Mucosa of descending colon (tissue), 3 donors: ENCODE measurements at regions not wholly inside any gene's neighbourhood (a gene's known extent, or its start where the extent isn't known, plus 50 kb on each side); places are given as distances from the start of the nearest gene placed in this dataset.
A peak's percentile ranks its signal among the peaks of the same experiment; 100 is the strongest.
"Not testable (repeated sequence)": the region's sequence is repeated elsewhere in the genome, so short reads cannot be mapped to it uniquely, and the experiment has no call there.

ENCODE experiments used
- ATAC-seq: fragments of 200-7000 bp; cut with Tn5 transposase; one replicate; pipeline ENCODE4 v1.9.1; 2020; ENCODE audit warnings: mild to moderate bottlenecking, moderate library complexity
- DNase-seq, 3 donors: peaks; one replicate each; pipeline ENCODE4 v3.0.0-alpha.2; 2020
- H3K36me3 ChIP-seq: fragments of 200-600 bp; one replicate; pipeline ENCODE4 v1.8.0; 2021; ENCODE audit warnings: low read depth, mild to moderate bottlenecking
- H3K4me1 ChIP-seq: fragments of 200-600 bp; one replicate; pipeline ENCODE4 v1.8.0; 2021; ENCODE audit warnings: low read depth, mild to moderate bottlenecking
- H3K4me3 ChIP-seq: fragments of 200-600 bp; one replicate; pipeline ENCODE4 v1.8.0; 2021; ENCODE audit warnings: mild to moderate bottlenecking
- H3K9me3 ChIP-seq: fragments of 200-600 bp; one replicate; pipeline ENCODE4 v1.8.0; 2021; ENCODE audit warnings: mild to moderate bottlenecking
- CTCF ChIP-seq: fragments of 200-600 bp; IDR thresholded peaks from one replicate; pipeline ENCODE4 v1.8.0; 2022; ENCODE audit warnings: antibody characterized with exemption, mild to moderate bottlenecking
- intact Hi-C, 2 donors: fragments of 100-400 bp; cut with DNase I in 1 of 2; cut with micrococcal nuclease in 1 of 2; formaldehyde crosslinking; loops; one replicate each; pipeline versions ENCODE4 v1.11.0 to v1.11.1; 2022; cut with DNase I, micrococcal nuclease
- donor health status: DM: no; HTN: no; CAD: no; lungs with moderate emphysema.
- donor health status: DM: no; HTN: no; CAD: no.
- donor health status: DM: no; HTN: yes; CAD: no.

- DNase-seq = no peak
These were observed 75.9 kb upstream of the CADPS start for GRCh38 chr3:62951037-62951613.

GRCh38 chr3:62951880-62952279, 76.7 kb upstream of the CADPS start:
- H3K4me3 ChIP-seq, intact Hi-C loops, H3K36me3 ChIP-seq, ATAC-seq, DNase-seq, H3K4me1 ChIP-seq, H3K9me3 ChIP-seq: not testable (repeated sequence)

More at GRCh38 chr3:62951037-62951613, 75.9 kb upstream of the CADPS start:
- Histone ChIP-seq H3K4me1 (no peaks in the 10 kb centered on the region), H3K4me3 (no peak overlapping the region), H3K36me3 (no peaks in the 10 kb centered on the region), H3K9me3 (no peaks in the 10 kb centered on the region)
- intact Hi-C loops = no loop called here
- no peak for TF ChIP-seq CTCF
- no peak for ATAC-seq

- Histone ChIP-seq H3K4me3 (no peak overlapping the region), H3K4me1 (no peaks in the 10 kb centered on the region), H3K36me3 (no peaks in the 10 kb centered on the region), H3K9me3 (no peaks in the 10 kb centered on the region)
- peak; percentile 35 for ATAC-seq
- no peak for DNase-seq
- intact Hi-C loops = no loop called here
- no peak for TF ChIP-seq CTCF
These were observed 79.4 kb upstream of the CADPS start for GRCh38 chr3:62954580-62954979.

- no peak for DNase-seq
- intact Hi-C loops = no loop called here
- ATAC-seq = no peak
These were observed 79.9 kb upstream of the CADPS start for GRCh38 chr3:62955126-62955525.

GRCh38 chr3:62956411-62956810, 81.2 kb upstream of the CADPS start:
- intact Hi-C loops = no loop called here
- H3K4me3 ChIP-seq = no peak overlapping the region
- no peak for TF ChIP-seq CTCF
- DNase-seq = no peak
- no peaks in the 10 kb centered on the region for H3K4me1 ChIP-seq
- ATAC-seq = no peak
- H3K36me3 ChIP-seq = no peaks in the 10 kb centered on the region
- no peaks in the 10 kb centered on the region for H3K9me3 ChIP-seq

More at GRCh38 chr3:62955126-62955525, 79.9 kb upstream of the CADPS start:
- H3K9me3 ChIP-seq = no peaks in the 10 kb centered on the region
- no peak for TF ChIP-seq CTCF
- H3K4me3 ChIP-seq = no peak overlapping the region
- H3K36me3 ChIP-seq = no peaks in the 10 kb centered on the region
- H3K4me1 ChIP-seq = no peaks in the 10 kb centered on the region

GRCh38 chr3:62961874-62962556, 86.8 kb upstream of the CADPS start:
- Histone ChIP-seq H3K4me1 (no peaks in the 10 kb centered on the region), H3K4me3 (no peak overlapping the region), H3K36me3 (no peaks in the 10 kb centered on the region), H3K9me3 (no peaks in the 10 kb centered on the region)
- DNase-seq (no peak), ATAC-seq (no peak)
- intact Hi-C loops = no loop called here
- TF ChIP-seq CTCF = no peak
